22Rv1 (cell line): ENCODE measurements at regions not wholly inside any gene's neighbourhood (a gene's known extent, or its start where the extent isn't known, plus 50 kb on each side); places are given as distances from the start of the nearest gene placed in this dataset.

Source experiments
- CTCF ChIP-seq: fragments of 450-650 bp; IDR thresholded peaks from 2 replicates; pipeline ENCODE4 v1.5.1; 2017; ENCODE audit warnings: mild to moderate bottlenecking
- ZFX ChIP-seq: fragments of 450-650 bp; IDR thresholded peaks from 2 replicates; pipeline ENCODE4 v1.6.1; 2017; ENCODE audit warnings: antibody characterized with exemption, borderline replicate concordance

- no peak for TF ChIP-seq CTCF
- TF ChIP-seq ZFX, result no peak
Observed at GRCh38 chr6:120553353-120553752, 780.9 kb downstream of the TBC1D32 start.
